Thyroid gland (tissue), 4 donors: ENCODE measurements at regions not wholly inside any gene's neighbourhood (a gene's known extent, or its start where the extent isn't known, plus 50 kb on each side); places are given as distances from the start of the nearest gene placed in this dataset.

Source experiments
- DNase-seq, 2 donors: peaks; one replicate each; pipeline ENCODE4 v3.0.0-alpha.2; 2019
- H3K27ac ChIP-seq, 3 donors: fragments of 200-600 bp; sonication (generic); 1 replicate in 2 of 3; 2 replicates in 1 of 3; pipeline ENCODE4 v1.5.1; 2016 to 2019; ENCODE audit warnings: mild to moderate bottlenecking in 1 of 3, moderate library complexity in 1 of 3
- H3K27me3 ChIP-seq: fragments of 200-600 bp; sonication (generic); one replicate; pipeline ENCODE4 v1.5.1; 2019
- H3K36me3 ChIP-seq, 2 donors: fragments of 200-600 bp; sonication (generic); one replicate each; pipeline ENCODE4 v1.5.1; 2016 to 2019
- H3K4me1 ChIP-seq, 2 donors: fragments of 200-600 bp; sonication (generic); one replicate each; pipeline ENCODE4 v1.5.1; 2017 to 2019
- H3K4me3 ChIP-seq, 3 donors: fragments of 200-600 bp; sonication (generic); replicated peaks in 1 of 3; 1 replicate in 2 of 3; 2 replicates in 1 of 3; pipeline ENCODE4 v1.5.1; 2016; ENCODE audit warnings: mild to moderate bottlenecking in 1 of 3
- H3K9me3 ChIP-seq: fragments of 200-600 bp; sonication (generic); one replicate; pipeline ENCODE4 v1.5.1; 2017
- POLR2A ChIP-seq, 2 donors: fragments of 450-650 bp; IDR thresholded peaks; one replicate each; pipeline ENCODE4 v1.6.1; 2017; ENCODE audit warnings: antibody characterized with exemption in 2 of 2, mild to moderate bottlenecking in 2 of 2, moderate library complexity in 1 of 2
- WGBS, 2 donors: methylation state at CpG; one replicate each; pipeline ENCODE4 v1.1.5; 2017; 5-methylcytosine and 5-hydroxymethylcytosine counted together
- intact Hi-C: fragments of 100-400 bp; cut with DNase I; formaldehyde crosslinking; loops from one replicate; pipeline ENCODE4 v1.15.1; 2023
- TF ChIP-seq, protein P1 (sequence below), 6 experiments: fragments of 200-600 bp in 3 of 6; fragments of 450-650 bp in 3 of 6; sonication (generic) in 3 of 6; IDR thresholded peaks; one replicate each; pipeline ENCODE4 v1.5.1; 2016 to 2019; ENCODE audit warnings: antibody characterized with exemption in 6 of 6, mild to moderate bottlenecking in 2 of 6, inconsistent platforms in 1 of 6, moderate library complexity in 1 of 6

DNA sequence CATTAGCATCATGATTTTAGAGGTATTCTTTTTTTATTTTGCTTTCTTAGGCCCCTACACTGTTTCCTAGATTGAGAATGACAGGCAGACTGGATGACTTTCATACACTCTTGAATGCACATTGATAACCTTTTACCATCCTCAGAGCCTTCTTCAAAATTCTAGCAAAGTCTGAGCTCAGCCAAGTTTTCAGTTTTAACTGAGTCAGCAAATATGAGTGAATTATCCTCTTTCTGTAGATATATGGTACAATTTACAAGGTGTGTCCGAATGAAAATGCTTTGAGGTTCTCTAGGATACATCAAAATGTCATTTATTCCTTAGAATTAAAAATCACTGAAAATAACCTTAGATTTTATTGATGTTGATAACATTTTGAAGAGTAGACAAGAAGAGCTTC lies 1038.2 kb upstream of the POU3F3 start:
- Histone ChIP-seq H3K36me3 (no peaks in the 10 kb centered on the region), H3K4me1 (no peaks in the 10 kb centered on the region), H3K4me3 (no peak overlapping the region), H3K9me3 (no peaks in the 10 kb centered on the region), H3K27me3 (no peaks in the 10 kb centered on the region), H3K27ac (no peak overlapping the region)
- intact Hi-C loops, result no loop called here
- no peak for DNase-seq
- TF ChIP-seq, protein P1, sequence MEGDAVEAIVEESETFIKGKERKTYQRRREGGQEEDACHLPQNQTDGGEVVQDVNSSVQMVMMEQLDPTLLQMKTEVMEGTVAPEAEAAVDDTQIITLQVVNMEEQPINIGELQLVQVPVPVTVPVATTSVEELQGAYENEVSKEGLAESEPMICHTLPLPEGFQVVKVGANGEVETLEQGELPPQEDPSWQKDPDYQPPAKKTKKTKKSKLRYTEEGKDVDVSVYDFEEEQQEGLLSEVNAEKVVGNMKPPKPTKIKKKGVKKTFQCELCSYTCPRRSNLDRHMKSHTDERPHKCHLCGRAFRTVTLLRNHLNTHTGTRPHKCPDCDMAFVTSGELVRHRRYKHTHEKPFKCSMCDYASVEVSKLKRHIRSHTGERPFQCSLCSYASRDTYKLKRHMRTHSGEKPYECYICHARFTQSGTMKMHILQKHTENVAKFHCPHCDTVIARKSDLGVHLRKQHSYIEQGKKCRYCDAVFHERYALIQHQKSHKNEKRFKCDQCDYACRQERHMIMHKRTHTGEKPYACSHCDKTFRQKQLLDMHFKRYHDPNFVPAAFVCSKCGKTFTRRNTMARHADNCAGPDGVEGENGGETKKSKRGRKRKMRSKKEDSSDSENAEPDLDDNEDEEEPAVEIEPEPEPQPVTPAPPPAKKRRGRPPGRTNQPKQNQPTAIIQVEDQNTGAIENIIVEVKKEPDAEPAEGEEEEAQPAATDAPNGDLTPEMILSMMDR (IDR thresholded peaks at IDR 0.05), result no peak
- no peak for TF ChIP-seq POLR2A (IDR thresholded peaks at IDR 0.05)
- 82 to 86% methylated on average over 1 of the region's 1 CpG for WGBS, 2 donors

DNA sequence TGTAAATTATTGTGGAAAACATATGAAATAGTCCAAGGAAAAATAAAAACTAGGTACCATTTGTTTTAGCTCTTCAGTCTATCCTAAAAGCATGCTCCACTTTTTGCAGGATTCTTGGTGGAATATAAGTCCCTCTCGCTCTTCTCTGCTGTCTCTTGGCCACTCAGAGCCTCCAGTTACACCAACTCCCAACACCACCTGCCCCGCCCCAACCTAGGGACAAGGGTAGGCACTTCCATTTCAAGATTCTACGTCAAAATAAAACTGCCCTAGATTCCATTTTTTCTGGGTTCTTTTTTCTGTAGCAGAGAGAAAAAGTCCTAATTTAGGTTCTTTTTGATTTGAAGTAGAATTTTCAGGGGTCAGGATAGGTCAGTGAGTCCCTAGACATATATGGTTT lies 1036.2 kb upstream of the POU3F3 start:
- intact Hi-C loops, result no loop called here
- H3K36me3 ChIP-seq, result no peaks in the 10 kb centered on the region
- no peak for TF ChIP-seq POLR2A (IDR thresholded peaks at IDR 0.05)
- TF ChIP-seq, protein P1 (IDR thresholded peaks at IDR 0.05), result no peak
- no peaks in the 10 kb centered on the region for H3K27me3 ChIP-seq
- no peak overlapping the region for H3K27ac ChIP-seq
- H3K4me1 ChIP-seq, result no peaks in the 10 kb centered on the region
- H3K9me3 ChIP-seq, result no peaks in the 10 kb centered on the region
- no peak for DNase-seq
- WGBS, 2 donors, result 90 to 91% methylated on average over 3 of the region's 3 CpGs
- H3K4me3 ChIP-seq, result no peak overlapping the region

DNA sequence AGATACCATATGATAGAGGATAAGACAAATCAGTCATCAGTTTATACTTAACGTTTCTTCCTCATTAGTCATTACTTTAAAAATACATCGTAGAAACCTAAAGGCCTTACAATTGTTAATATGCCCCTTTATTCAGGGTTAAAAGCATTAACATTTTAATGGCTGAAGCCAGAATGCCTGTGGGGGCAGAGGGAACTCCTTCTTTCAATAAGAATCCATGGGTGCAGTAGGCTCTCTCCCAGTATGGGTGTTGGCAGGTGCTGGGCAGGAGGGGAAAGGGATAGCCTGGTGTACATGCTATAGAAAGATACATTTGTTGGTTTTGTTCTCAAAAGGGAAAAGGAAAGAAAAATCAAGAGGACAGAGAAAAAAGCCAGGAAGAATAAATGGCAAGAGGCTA lies 1035.7 kb upstream of the POU3F3 start:
- DNase-seq, result no peak
- WGBS, 2 donors, result 31 to 37% methylated on average over 2 of the region's 2 CpGs
- intact Hi-C loops, result no loop called here

DNA sequence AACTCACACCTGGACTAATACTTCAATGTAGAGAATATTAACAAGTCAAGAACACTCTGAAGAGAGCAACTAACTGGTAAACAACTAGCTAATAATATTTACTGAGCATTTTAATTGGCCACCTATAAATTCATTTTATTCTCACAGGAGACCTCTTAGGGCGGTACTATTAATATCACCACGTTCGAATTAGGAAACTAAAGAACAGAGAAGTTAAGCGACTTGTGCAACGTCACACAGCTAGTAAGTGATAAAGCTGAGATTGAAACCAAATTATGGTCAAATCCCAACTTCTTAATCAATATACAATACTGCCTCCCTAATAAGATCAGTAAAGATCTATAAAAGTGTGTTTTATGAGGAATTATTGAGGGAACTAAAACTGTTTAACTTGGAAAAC lies 1034.3 kb upstream of the POU3F3 start:
- Histone ChIP-seq H3K27ac (no peak overlapping the region), H3K27me3 (no peaks in the 10 kb centered on the region), H3K36me3 (no peaks in the 10 kb centered on the region), H3K4me1 (no peaks in the 10 kb centered on the region), H3K9me3 (no peaks in the 10 kb centered on the region), H3K4me3 (no peak overlapping the region)
- no peak for TF ChIP-seq POLR2A (IDR thresholded peaks at IDR 0.05)
- TF ChIP-seq, protein P1 (IDR thresholded peaks at IDR 0.05), result no peak
- DNase-seq, result no peak
- intact Hi-C loops, result no loop called here
- WGBS, 2 donors, result 91 to 92% methylated on average over 5 of the region's 5 CpGs

More for the DNA sequence above, 1035.7 kb upstream of the POU3F3 start:
- Histone ChIP-seq H3K4me3 (no peak overlapping the region), H3K9me3 (no peaks in the 10 kb centered on the region), H3K36me3 (no peaks in the 10 kb centered on the region), H3K27ac (no peak overlapping the region), H3K27me3 (no peaks in the 10 kb centered on the region), H3K4me1 (no peaks in the 10 kb centered on the region)
- no peak for TF ChIP-seq POLR2A (IDR thresholded peaks at IDR 0.05)
- TF ChIP-seq, protein P1 (IDR thresholded peaks at IDR 0.05), result no peak

DNA sequence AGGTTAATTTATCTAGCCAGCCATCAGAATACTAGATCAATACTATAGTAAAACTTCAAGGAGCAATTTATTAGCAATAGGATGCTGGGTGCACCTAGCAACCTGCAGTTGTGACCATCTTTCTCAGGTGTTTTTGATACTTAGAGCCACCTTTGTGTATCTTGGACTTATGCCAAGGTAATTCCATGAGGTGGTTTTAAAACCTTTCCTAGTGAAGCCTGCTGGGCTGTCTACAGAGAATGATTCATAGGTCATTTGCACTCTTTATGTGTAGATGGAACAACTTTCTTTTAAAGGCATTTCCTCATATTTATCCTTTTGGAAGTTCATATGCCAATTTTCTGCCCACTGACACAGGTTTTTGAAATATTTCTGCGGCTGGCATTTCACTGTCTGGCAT lies 1030.1 kb upstream of the POU3F3 start:
- DNase-seq, result no peak
- WGBS, 2 donors, result 81 to 83% methylated on average over 1 of the region's 1 CpG
- no peaks in the 10 kb centered on the region for H3K36me3 ChIP-seq
- no peaks in the 10 kb centered on the region for H3K4me1 ChIP-seq
- intact Hi-C loops, result no loop called here
- H3K4me3 ChIP-seq, result no peak overlapping the region
- TF ChIP-seq POLR2A (IDR thresholded peaks at IDR 0.05), result no peak
- TF ChIP-seq, protein P1 (IDR thresholded peaks at IDR 0.05), result no peak
- no peak overlapping the region for H3K27ac ChIP-seq
- H3K9me3 ChIP-seq, result no peaks in the 10 kb centered on the region
- H3K27me3 ChIP-seq, result no peaks in the 10 kb centered on the region
